ENCODE measurements at regions not wholly inside any gene's neighbourhood (a gene's known extent, or its start where the extent isn't known, plus 50 kb on each side); places are given as distances from the start of the nearest gene placed in this dataset.

DNA sequence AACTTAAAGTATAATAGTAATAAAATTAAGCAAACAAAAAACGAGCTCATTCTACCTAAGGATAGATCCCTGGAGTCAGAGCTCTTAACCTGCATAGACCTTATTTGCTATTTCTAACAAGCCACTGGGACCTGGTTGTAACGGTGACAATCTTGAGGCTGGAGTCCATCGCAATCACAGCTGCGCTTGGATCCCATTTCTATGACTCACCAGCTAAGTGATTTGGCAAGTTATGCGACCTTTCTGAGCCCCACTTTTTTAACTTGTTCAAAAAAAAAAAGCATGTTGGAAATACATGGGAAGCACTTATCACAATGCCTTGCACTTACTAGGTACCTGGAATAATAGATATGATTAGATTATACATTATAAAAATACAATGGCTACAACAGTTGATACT, 389.5 kb upstream of the CDH4 start:
- in situ Hi-C loops (cut with HindIII; ENCODE audit: low pct_unique_long_range_greater_than_20kb, low sequenced_read_pairs): no loop called here
- CTCF ChIA-PET: no interaction called here
- POLR2A ChIA-PET: no interaction called here
- intact Hi-C loops (cut with micrococcal nuclease; ENCODE audit: unreplicated experiment): no loop called here
- no peaks in the 10 kb centered on the region for H3K4me1 ChIP-seq (ENCODE audit: control insufficient read depth, insufficient read depth, low read length)
- H3K27me3 ChIP-seq (ENCODE audit: control insufficient read depth, insufficient read depth, low read length): peaks cover 2% of the 10 kb centered on the region; the same call in 1 of the 2 replicates
- DNase-seq (ENCODE audit: low read depth, low spot score) (no peak), ATAC-seq (no peak)
- H3K27ac ChIP-seq (ENCODE audit: low read length): no peak overlapping the region
- no peaks in the 10 kb centered on the region for H3K36me3 ChIP-seq (ENCODE audit: control insufficient read depth, insufficient read depth, low read length)
- H3K9me3 ChIP-seq (ENCODE audit: control insufficient read depth, insufficient read depth, low read depth, low read length): no peaks in the 10 kb centered on the region
- H3K4me3 ChIP-seq (ENCODE audit: low read depth in 2 of 2, low read length in 2 of 2): no peak overlapping the region
- BruUV-seq (replicated peaks): no TSS peak
- TF ChIP-seq SIN3A (IDR thresholded peaks at IDR 0.05; ENCODE audit: borderline replicate concordance, insufficient read depth, low read depth, low read length): no peak
- TF ChIP-seq, protein P1, sequence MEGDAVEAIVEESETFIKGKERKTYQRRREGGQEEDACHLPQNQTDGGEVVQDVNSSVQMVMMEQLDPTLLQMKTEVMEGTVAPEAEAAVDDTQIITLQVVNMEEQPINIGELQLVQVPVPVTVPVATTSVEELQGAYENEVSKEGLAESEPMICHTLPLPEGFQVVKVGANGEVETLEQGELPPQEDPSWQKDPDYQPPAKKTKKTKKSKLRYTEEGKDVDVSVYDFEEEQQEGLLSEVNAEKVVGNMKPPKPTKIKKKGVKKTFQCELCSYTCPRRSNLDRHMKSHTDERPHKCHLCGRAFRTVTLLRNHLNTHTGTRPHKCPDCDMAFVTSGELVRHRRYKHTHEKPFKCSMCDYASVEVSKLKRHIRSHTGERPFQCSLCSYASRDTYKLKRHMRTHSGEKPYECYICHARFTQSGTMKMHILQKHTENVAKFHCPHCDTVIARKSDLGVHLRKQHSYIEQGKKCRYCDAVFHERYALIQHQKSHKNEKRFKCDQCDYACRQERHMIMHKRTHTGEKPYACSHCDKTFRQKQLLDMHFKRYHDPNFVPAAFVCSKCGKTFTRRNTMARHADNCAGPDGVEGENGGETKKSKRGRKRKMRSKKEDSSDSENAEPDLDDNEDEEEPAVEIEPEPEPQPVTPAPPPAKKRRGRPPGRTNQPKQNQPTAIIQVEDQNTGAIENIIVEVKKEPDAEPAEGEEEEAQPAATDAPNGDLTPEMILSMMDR (IDR thresholded peaks at IDR 0.05): no peak
- TF ChIP-seq TCF7L2 (IDR thresholded peaks at IDR 0.05; ENCODE audit: low read depth, low read length): no peak
- TF ChIP-seq POLR2AphosphoS5 (IDR thresholded peaks at IDR 0.05; ENCODE audit: low read depth, low read length): no peak
- TF ChIP-seq, protein P2, sequence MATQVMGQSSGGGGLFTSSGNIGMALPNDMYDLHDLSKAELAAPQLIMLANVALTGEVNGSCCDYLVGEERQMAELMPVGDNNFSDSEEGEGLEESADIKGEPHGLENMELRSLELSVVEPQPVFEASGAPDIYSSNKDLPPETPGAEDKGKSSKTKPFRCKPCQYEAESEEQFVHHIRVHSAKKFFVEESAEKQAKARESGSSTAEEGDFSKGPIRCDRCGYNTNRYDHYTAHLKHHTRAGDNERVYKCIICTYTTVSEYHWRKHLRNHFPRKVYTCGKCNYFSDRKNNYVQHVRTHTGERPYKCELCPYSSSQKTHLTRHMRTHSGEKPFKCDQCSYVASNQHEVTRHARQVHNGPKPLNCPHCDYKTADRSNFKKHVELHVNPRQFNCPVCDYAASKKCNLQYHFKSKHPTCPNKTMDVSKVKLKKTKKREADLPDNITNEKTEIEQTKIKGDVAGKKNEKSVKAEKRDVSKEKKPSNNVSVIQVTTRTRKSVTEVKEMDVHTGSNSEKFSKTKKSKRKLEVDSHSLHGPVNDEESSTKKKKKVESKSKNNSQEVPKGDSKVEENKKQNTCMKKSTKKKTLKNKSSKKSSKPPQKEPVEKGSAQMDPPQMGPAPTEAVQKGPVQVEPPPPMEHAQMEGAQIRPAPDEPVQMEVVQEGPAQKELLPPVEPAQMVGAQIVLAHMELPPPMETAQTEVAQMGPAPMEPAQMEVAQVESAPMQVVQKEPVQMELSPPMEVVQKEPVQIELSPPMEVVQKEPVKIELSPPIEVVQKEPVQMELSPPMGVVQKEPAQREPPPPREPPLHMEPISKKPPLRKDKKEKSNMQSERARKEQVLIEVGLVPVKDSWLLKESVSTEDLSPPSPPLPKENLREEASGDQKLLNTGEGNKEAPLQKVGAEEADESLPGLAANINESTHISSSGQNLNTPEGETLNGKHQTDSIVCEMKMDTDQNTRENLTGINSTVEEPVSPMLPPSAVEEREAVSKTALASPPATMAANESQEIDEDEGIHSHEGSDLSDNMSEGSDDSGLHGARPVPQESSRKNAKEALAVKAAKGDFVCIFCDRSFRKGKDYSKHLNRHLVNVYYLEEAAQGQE (IDR thresholded peaks at IDR 0.05; ENCODE audit: insufficient read depth in 1 of 2, low read depth in 2 of 2, low read length in 1 of 2): no peak

DNA sequence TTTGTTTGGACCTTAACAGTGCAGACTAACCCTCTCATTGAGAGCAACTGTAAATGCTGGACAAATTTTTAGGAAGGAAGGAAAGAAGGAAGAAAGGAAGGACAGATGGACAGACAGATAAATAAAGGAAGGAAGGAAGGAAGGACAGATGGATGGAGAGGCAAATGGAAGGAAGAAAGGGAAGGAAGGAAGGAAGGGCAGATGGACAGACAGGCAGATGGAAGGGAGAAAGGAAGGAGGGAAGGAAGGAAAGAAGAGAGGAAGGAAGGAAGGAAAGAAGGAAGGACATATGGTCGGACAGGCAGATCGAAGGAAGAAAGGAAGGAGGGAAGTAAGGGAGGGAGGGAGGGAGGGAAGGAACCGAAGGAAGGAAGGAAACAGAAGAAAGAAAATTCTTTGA, 388.5 kb upstream of the CDH4 start:
- in situ Hi-C loops (cut with HindIII; ENCODE audit: low pct_unique_long_range_greater_than_20kb, low sequenced_read_pairs): no loop called here
- TF ChIP-seq, protein P1 (IDR thresholded peaks at IDR 0.05): no peak
- TF ChIP-seq, protein P2 (IDR thresholded peaks at IDR 0.05; ENCODE audit: insufficient read depth in 1 of 2, low read depth in 2 of 2, low read length in 1 of 2): no peak
- TF ChIP-seq POLR2AphosphoS5 (IDR thresholded peaks at IDR 0.05; ENCODE audit: low read depth, low read length) (no peak), TCF7L2 (IDR thresholded peaks at IDR 0.05; ENCODE audit: low read depth, low read length) (no peak), SIN3A (IDR thresholded peaks at IDR 0.05; ENCODE audit: borderline replicate concordance, insufficient read depth, low read depth, low read length) (no peak)
- no peaks in the 10 kb centered on the region for H3K4me1 ChIP-seq (ENCODE audit: control insufficient read depth, insufficient read depth, low read length)
- DNase-seq (ENCODE audit: low read depth, low spot score) (no peak), ATAC-seq (no peak)
- H3K4me3 ChIP-seq (ENCODE audit: low read depth in 2 of 2, low read length in 2 of 2): no peak overlapping the region
- H3K27me3 ChIP-seq (ENCODE audit: control insufficient read depth, insufficient read depth, low read length): peaks cover 2% of the 10 kb centered on the region; the same call in 1 of the 2 replicates
- intact Hi-C loops (cut with micrococcal nuclease; ENCODE audit: unreplicated experiment): no loop called here
- H3K36me3 ChIP-seq (ENCODE audit: control insufficient read depth, insufficient read depth, low read length): no peaks in the 10 kb centered on the region
- POLR2A ChIA-PET: no interaction called here
- CTCF ChIA-PET: no interaction called here
- no TSS peak for BruUV-seq (replicated peaks)
- no peaks in the 10 kb centered on the region for H3K9me3 ChIP-seq (ENCODE audit: control insufficient read depth, insufficient read depth, low read depth, low read length)
- H3K27ac ChIP-seq (ENCODE audit: low read length): no peak overlapping the region

Measured in Panc1 (cell line).